Activated CD8-positive, alpha-beta memory T cell treated with anti-CD3 and anti-CD28 coated beads for 36 hours (primary cell): ENCODE measurements at regions not wholly inside any gene's neighbourhood (a gene's known extent, or its start where the extent isn't known, plus 50 kb on each side); places are given as distances from the start of the nearest gene placed in this dataset.
"Not testable (repeated sequence)": the region's sequence is repeated elsewhere in the genome, so short reads cannot be mapped to it uniquely, and the experiment has no call there.

Source experiments
- CTCF ChIA-PET: fragments of 350-600 bp; sonication (Branson Sonifier 250); formaldehyde crosslinking; loops from one replicate; lab custom pipeline; 2021; ENCODE audit warnings: antibody characterized with exemption; lab: Charles Lee
- POLR2A ChIA-PET: fragments of 350-600 bp; sonication (Branson Sonifier 250); formaldehyde crosslinking; loops from one replicate; lab custom pipeline; 2021; ENCODE audit warnings: antibody characterized with exemption; lab: Charles Lee

- CTCF ChIA-PET = no interaction called here
- POLR2A ChIA-PET = no interaction called here
These were observed 258.6 kb downstream of the FNDC1 start for GRCh38 chr6:159427771-159428170.

- POLR2A ChIA-PET = no interaction called here
- CTCF ChIA-PET = no interaction called here
These were observed 258.1 kb downstream of the FNDC1 start for GRCh38 chr6:159427335-159427734.

- ChIA-PET CTCF (no interaction called here), POLR2A (no interaction called here)
These were observed 256.2 kb downstream of the FNDC1 start for GRCh38 chr6:159425421-159425820.

DNA sequence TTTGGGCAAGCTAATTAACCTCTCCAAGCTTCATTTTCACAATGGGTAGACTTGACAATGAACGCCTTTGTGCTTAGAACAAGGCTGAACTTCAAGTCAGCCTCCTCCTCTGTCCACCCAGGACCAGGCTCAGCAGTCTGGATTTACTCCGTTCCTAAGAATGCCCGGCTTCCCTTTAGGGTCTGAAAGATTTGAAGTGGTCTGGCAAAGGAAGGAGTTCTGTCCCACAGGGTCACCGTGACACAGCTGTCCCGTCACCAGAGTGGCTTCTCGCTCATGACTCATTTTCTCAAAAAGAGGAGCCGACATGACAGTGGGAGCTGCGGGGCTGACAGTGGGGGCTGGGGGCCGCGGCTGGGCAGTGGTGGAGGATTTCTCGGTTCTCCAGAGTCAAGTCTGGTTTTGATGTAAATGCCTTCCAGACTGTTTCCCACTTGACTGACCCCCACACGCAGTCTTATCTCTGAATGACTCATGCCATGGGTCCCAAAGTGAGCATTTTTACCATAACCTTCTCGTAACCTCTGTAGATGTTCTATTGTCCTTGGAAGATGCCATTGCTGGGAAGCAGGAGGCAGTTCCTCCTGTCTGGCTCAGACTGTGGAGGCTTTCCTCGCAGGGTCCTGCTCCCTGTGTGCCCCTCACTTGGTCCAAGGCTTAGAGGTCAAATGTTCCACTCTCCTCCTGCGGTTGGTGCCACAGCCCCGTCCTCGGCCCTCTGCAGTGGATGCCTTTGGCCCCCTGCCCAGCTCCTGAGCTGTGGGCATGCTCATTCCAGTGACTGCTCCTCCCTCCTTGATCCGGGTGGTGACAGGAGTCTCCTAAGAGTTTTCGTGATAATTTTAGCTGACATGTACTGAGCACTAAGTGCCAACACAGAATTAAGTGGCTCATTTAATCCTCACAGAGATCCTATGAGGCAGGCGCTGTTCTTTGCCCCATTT is 253.1 kb downstream of the FNDC1 start:
- ChIA-PET POLR2A (no interaction called here), CTCF (no interaction called here)

- POLR2A ChIA-PET = no interaction called here
- CTCF ChIA-PET = no interaction called here
These were observed 252.4 kb downstream of the FNDC1 start for GRCh38 chr6:159421586-159421985.

DNA sequence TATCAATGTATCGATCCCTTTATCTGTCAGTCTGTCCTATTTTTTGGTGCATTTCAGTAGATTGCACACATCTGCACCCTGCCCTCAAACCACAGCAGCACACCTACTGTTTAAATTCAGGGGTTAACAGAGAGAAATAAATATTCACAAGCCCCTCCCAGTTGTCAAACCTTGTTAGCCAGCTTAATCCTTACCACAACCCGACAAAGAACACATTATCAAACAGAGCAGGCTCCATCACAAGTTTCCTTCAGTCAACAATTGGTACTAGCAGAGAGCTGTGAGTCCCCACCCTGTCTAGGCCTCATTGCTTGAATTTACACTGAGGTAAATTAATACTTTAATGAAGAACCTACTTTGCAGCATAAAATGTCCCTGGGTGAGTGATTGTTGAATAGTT is 249.8 kb downstream of the FNDC1 start:
- ChIA-PET CTCF (no interaction called here), POLR2A (no interaction called here)

DNA sequence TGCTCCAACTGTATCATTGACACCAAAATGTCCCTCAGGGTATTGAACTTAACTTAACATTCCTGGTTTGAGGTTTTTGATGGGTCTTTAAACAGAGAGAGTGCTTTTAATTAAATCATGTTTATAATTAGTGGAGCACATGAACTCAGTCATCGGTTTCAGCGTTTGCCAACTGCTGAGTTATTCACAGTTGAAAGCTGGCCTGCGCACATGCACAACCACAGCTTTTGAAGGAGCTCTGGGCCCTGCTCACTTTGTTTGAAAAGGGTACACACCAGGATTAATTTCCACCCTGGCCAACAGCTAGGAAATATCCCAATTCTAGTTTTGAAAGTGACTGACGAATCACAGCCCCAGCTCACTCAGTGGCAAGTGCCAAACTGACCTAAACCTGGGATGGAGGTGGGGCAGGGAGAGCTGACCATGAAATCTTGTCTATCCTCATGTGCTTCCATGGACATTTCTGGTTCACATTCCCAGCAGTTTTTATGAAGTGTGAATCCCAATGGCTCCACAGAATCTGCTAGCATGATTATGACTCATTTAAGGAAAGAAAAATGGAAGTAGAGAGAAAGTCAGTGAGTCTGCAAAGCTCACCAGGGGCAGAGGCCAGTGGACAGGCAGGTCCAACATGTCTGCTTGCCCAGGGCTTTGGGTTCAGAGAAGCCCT is 247.8 kb downstream of the FNDC1 start:
- ChIA-PET POLR2A (no interaction called here), CTCF (no interaction called here)

DNA sequence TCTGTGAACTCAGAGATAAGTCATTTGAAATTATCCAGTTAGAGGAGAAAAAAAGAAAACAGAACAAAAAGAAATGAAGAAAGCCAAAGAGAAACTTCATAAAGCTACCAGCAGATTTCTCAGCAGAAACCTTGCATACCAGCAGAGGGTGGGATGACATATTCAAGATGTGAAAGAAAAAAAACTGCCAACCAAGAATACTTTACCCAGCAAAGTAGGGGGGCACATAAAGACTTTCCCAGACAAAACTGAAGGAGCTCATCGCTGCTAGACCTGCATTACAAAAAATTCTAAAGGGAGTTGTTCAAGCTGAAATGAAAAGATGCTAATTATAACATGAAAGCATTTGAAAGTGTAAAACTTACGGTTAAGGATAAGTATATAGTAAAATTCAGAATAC is 246.3 kb downstream of the FNDC1 start:
- CTCF ChIA-PET = no interaction called here

DNA sequence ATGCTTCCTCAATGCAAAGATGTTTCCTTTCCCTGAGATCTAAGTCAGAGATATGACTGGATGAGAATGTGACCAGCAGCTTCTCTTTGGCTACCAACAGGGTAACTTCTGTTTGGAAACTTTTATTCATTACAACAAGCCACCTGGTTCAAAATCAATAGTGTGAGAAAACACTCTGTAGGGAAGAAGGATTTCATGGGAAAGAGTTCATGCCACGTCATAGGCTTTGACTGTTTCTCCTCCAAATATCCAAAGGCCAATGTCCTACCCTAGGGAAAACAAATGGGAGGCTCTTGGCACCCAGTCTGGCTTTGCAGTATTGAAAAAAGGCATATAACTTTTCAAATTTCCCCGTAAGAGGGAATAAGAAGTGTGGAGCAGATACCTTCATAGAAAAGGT is 245.5 kb downstream of the FNDC1 start:
- ChIA-PET CTCF (no interaction called here), POLR2A (no interaction called here)

More for the DNA sequence above, 246.3 kb downstream of the FNDC1 start:
- POLR2A ChIA-PET = no interaction called here

GRCh38 chr6:159407211-159407780 is 238.1 kb downstream of the FNDC1 start:
- CTCF ChIA-PET, POLR2A ChIA-PET: not testable (repeated sequence)

- POLR2A ChIA-PET = no interaction called here
- CTCF ChIA-PET = no interaction called here
These were observed 235.1 kb downstream of the FNDC1 start for GRCh38 chr6:159404296-159404695.

DNA sequence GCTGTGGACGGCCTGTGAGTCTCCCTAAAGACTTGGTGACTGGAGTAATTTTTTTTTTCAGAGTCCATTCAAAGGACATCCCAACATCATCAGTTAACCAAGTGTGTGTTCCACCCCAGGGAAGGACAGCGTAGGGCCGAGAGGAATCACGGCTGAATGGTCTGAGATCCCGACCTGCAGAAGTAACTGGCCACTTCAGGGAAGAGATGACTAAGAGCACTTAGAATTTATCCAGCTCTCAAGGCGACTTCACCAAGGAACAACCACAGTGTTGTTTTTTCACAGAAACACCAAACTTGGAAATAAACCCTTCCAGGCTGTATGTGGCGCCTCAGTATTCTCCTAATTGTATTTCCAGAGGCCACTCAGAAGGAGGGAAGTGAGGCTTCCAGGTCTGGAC is 231.6 kb downstream of the FNDC1 start:
- CTCF ChIA-PET = no interaction called here
- POLR2A ChIA-PET = no interaction called here

DNA sequence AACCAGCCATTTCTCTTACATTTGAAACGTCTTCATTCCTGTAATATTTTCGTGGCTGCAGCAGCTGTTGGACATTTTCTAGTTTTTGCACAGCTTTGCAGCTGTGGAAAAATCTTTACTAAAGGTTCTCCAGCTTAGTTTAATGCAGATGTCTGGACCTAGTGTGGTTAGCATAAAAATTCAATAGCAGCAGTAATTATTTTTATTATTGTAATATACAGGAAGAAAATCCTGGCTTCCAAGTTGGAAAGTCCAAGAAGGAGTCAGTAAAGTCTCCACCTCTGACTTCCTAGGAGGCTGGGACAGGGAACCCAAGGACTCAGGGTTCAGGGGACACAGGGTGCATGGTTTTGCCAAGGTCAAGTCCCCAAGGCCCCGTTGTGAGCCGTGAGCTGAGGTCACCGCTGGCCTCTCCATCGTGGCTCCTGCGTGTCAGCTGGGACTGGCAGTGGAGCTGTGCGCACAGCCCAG is 230.6 kb downstream of the FNDC1 start:
- ChIA-PET CTCF (no interaction called here), POLR2A (no interaction called here)

GRCh38 chr6:159398633-159399032 is 229.4 kb downstream of the FNDC1 start:
- ChIA-PET POLR2A (no interaction called here), CTCF (interaction anchor here (0.9 kb wide), 1 partner anchor 257 kb away, joined by 3 read pairs; no protein-coding TSS in a partner anchor)

DNA sequence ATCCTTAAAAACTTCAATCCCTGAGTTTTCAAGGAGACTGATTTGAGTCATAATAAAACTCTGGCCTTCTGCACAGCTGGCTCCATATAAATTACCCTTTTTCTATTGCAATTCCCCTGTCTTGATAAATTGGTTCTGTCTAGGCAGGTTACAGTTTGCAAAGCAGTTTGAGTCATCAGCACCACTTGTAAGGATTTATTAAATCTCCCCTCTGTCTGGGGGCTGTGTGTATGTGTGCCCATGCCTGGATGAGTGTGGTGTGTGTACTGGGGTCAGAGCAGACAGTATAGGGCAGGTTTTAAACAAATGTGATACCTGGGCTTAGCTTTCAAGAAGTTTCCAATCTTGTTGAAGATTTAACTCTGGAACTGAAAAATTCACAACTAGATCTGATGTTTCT is 228.6 kb downstream of the FNDC1 start:
- CTCF ChIA-PET = interaction anchor here (0.7 to 0.9 kb wide), 2 partner anchors 13 to 257 kb away, joined by 3 to 4 read pairs; no protein-coding TSS in a partner anchor
- POLR2A ChIA-PET = no interaction called here

DNA sequence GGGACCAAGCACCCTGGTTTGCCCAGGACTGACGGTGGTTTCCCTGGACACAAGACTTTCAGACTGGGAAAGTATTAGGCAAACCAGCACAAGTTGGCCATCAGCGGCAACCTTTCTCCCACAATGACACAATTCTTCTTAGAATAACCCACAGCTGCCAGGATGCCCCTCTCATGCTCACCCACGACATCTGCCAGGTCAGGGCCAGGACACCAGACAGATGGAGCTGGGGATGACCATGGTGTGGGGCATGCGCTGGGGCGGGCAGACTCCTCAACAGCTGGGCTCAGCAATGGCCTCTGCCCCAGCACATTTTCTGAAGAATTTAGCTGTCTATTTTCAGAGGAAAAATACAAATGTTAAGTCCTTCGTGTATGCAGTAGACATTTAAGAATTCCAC is 226.4 kb downstream of the FNDC1 start:
- ChIA-PET CTCF (no interaction called here), POLR2A (no interaction called here)

DNA sequence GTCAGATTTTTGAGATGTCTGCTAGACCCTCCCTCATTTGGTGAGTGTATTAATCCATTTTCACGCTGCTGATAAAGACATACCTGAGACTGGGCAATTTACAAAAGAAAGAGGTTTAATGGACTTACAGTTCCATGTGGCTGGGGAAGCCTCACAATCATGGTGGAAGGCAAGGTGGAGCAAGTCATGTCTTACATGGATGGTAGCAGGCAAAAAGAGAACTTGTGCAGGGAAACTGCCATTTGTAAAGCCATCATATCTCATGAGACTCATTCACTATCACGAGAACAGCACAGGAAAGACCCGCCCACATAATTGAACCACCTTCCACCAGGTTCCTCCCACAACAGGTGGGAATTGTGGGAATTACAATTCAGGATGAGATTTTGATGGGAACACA is 223.5 kb downstream of the FNDC1 start:
- POLR2A ChIA-PET, CTCF ChIA-PET: not testable (repeated sequence)

DNA sequence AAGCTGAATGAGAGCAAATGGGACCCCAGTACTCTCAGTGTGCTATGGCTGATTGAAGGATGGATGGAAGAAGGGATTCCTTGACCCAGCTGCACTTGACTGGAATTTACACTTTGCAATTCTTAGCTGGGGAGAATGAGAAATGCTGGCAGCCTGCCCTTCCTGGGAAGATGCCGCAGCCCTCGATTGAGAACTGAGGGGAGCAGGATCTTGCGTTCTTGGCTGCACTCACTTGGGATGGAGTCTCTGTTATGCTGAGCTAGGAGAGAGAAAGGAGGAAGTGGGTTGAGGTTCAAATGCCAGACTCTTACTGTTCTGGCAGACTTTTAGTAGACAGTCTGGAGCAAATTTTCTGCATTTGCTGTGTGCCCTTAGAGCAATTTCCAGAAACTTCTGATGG is 221.2 kb downstream of the FNDC1 start:
- POLR2A ChIA-PET = no interaction called here
- CTCF ChIA-PET = no interaction called here

GRCh38 chr6:159389695-159390094 is 220.5 kb downstream of the FNDC1 start:
- POLR2A ChIA-PET = no interaction called here
- CTCF ChIA-PET = no interaction called here

- ChIA-PET CTCF (no interaction called here), POLR2A (no interaction called here)
These were observed 210.9 kb downstream of the FNDC1 start for GRCh38 chr6:159380114-159380513.
